IMR-90 (cell line): ENCODE measurements at regions not wholly inside any gene's neighbourhood (a gene's known extent, or its start where the extent isn't known, plus 50 kb on each side); places are given as distances from the start of the nearest gene placed in this dataset.

Experiments used
- ATAC-seq: fragments of 200-7000 bp; cut with Tn5 transposase; 2 replicates; pipeline ENCODE4 v1.9.1; 2020; ENCODE audit warnings: low read depth, mild to moderate bottlenecking, moderate library complexity
- BruUV-seq: library from RNA; stranded (reverse); fragments of 400-500 nt; replicated peaks from 2 replicates; lab custom pipeline; 2021; lab: Mats Ljungman, UMichigan
- CTCF ChIA-PET: fragments of 300-600 bp; formaldehyde crosslinking; extraction: SDS; loops from one replicate; lab custom pipeline; 2021; ENCODE audit warnings: antibody characterized with exemption; lab: Yijun Ruan, JAX
- POLR2A ChIA-PET: fragments of 300-600 bp; sonication (Branson Sonifier 250); formaldehyde crosslinking; loops from one replicate; lab custom pipeline; 2022; ENCODE audit warnings: antibody characterized with exemption; ENCODE audit not compliant: unreplicated experiment; lab: Charles Lee
- DNase-seq: peaks from one replicate; pipeline ENCODE4 v3.0.0; 2013
- H2AFZ ChIP-seq: replicated peaks from 2 replicates; pipeline ENCODE3; 2013; ENCODE audit warnings: low read length, mild to moderate bottlenecking; ENCODE audit not compliant: poor library complexity
- H2AK5ac ChIP-seq: 2 replicates; pipeline ENCODE4 v1.6.1; 2013; ENCODE audit warnings: low read depth, low read length, inconsistent platforms
- H2AK9ac ChIP-seq: replicated peaks from 2 replicates; pipeline ENCODE3; 2013; ENCODE audit warnings: mild to moderate bottlenecking, low read depth, low read length, moderate library complexity; ENCODE audit not compliant: poor library complexity
- H2BK120ac ChIP-seq: 2 replicates; pipeline ENCODE4 v1.6.1; 2013; ENCODE audit warnings: low read depth, low read length, inconsistent platforms
- H2BK15ac ChIP-seq: 3 replicates; pipeline ENCODE4 v1.6.1; 2013; ENCODE audit warnings: low read depth, low read length, inconsistent platforms
- H2BK20ac ChIP-seq: 2 replicates; pipeline ENCODE4 v1.6.1; 2013; ENCODE audit warnings: low read depth, mild to moderate bottlenecking, inconsistent platforms, low read length, moderate library complexity
- H2BK5ac ChIP-seq: 2 replicates; pipeline ENCODE4 v1.6.1; 2013; ENCODE audit warnings: mild to moderate bottlenecking, low read depth, low read length, inconsistent platforms; ENCODE audit not compliant: poor library complexity, severe bottlenecking
- H3K14ac ChIP-seq: replicated peaks from 2 replicates; pipeline ENCODE4 v1.6.1; 2013; ENCODE audit warnings: low read depth, low read length, inconsistent platforms
- H3K18ac ChIP-seq: 2 replicates; pipeline ENCODE4 v1.6.1; 2013; ENCODE audit warnings: low read depth, low read length, control low read depth
- H3K23ac ChIP-seq: 2 replicates; pipeline ENCODE4 v1.6.1; 2013; ENCODE audit warnings: low read depth, low read length, inconsistent platforms
- H3K27ac ChIP-seq: 2 replicates; pipeline ENCODE4 v1.5.1; 2013; ENCODE audit warnings: mild to moderate bottlenecking, control low read depth, low read length; ENCODE audit not compliant: insufficient read depth
- H3K27me3 ChIP-seq: 2 replicates; pipeline ENCODE4 v1.6.1; 2013; ENCODE audit warnings: low read length; ENCODE audit not compliant: control insufficient read depth, insufficient read depth
- H3K36me3 ChIP-seq: 2 replicates; pipeline ENCODE4 v1.6.1; 2013; ENCODE audit warnings: low read length, mixed read lengths; ENCODE audit not compliant: control insufficient read depth, insufficient read depth
- H3K4ac ChIP-seq: 2 replicates; pipeline ENCODE4 v1.6.1; 2013; ENCODE audit warnings: low read depth, low read length, inconsistent platforms
- H3K4me1 ChIP-seq: 2 replicates; pipeline ENCODE4 v1.6.1; 2013; ENCODE audit warnings: low read length, mixed read lengths; ENCODE audit not compliant: control insufficient read depth, insufficient read depth
- H3K4me2 ChIP-seq: 2 replicates; pipeline ENCODE4 v1.6.1; 2013; ENCODE audit warnings: low read depth, mild to moderate bottlenecking, control low read depth, low read length, moderate library complexity
- H3K4me3 ChIP-seq: 2 replicates; pipeline ENCODE4 v1.5.1; 2013; ENCODE audit warnings: low read depth, mild to moderate bottlenecking, control low read depth, low read length, moderate library complexity; ENCODE audit not compliant: insufficient read depth
- H3K56ac ChIP-seq: 2 replicates; pipeline ENCODE4 v1.6.1; 2013; ENCODE audit warnings: low read length, inconsistent platforms; ENCODE audit not compliant: insufficient read depth; ENCODE audit errors: extremely low read depth
- H3K79me1 ChIP-seq, 2 experiments: 2 replicates each; pipeline ENCODE4 v1.6.1; 2013; ENCODE audit warnings: low read length in 2 of 2, inconsistent platforms in 1 of 2, low read depth in 1 of 2
- H3K9ac ChIP-seq: 2 replicates; pipeline ENCODE4 v1.6.1; 2013; ENCODE audit warnings: low read depth, low read length, control low read depth
- H3K9me1 ChIP-seq: 2 replicates; pipeline ENCODE4 v1.6.1; 2013; ENCODE audit warnings: low read length, inconsistent platforms; ENCODE audit not compliant: insufficient read depth
- H3K9me3 ChIP-seq: 2 replicates; pipeline ENCODE4 v1.6.1; 2013; ENCODE audit warnings: low read length; ENCODE audit not compliant: control insufficient read depth, insufficient read depth
- H4K20me1 ChIP-seq: 2 replicates; pipeline ENCODE4 v1.6.1; 2013; ENCODE audit warnings: low read length, inconsistent platforms; ENCODE audit not compliant: insufficient read depth
- H4K5ac ChIP-seq: 2 replicates; pipeline ENCODE4 v1.6.1; 2013; ENCODE audit warnings: mild to moderate bottlenecking, low read depth, low read length, control low read depth
- H4K8ac ChIP-seq, 2 experiments: 2 replicates each; pipeline ENCODE4 v1.6.1; 2013; ENCODE audit warnings: low read depth in 2 of 2, low read length in 2 of 2, control low read depth in 1 of 2, inconsistent platforms in 1 of 2
- H4K91ac ChIP-seq: 2 replicates; pipeline ENCODE4 v1.6.1; 2013; ENCODE audit warnings: low read depth, low read length, inconsistent platforms; ENCODE audit not compliant: insufficient read depth
- BHLHE40 ChIP-seq: fragments of 150-350 bp; IDR thresholded peaks from 2 replicates; pipeline ENCODE4 v1.6.1; 2016; ENCODE audit warnings: mild to moderate bottlenecking, low read depth, low read length
- CEBPB ChIP-seq: IDR thresholded peaks from 2 replicates; pipeline ENCODE4 v1.6.1; 2012; ENCODE audit warnings: low read depth, low read length, improper control_type of control experiment
- CTCF ChIP-seq: conservative IDR thresholded peaks from 2 replicates; pipeline ENCODE4 v1.5.1; 2012; ENCODE audit warnings: mild to moderate bottlenecking, low read depth, low read length, improper control_type of control experiment
- FOS ChIP-seq: fragments of 150-350 bp; IDR thresholded peaks from 2 replicates; pipeline ENCODE4 v1.6.1; 2016; ENCODE audit warnings: low read depth, low read length
- NFE2L2 ChIP-seq: fragments of 150-350 bp; IDR thresholded peaks from 2 replicates; pipeline ENCODE4 v1.6.1; 2016; ENCODE audit warnings: low read depth, mild to moderate bottlenecking, low read length
- RAD21 ChIP-seq: IDR thresholded peaks from 2 replicates; pipeline ENCODE4 v1.6.1; 2012; ENCODE audit warnings: low read length, improper control_type of control experiment
- RFX5 ChIP-seq: IDR thresholded peaks from 2 replicates; pipeline ENCODE4 v1.8.0; 2012; ENCODE audit warnings: low read depth, mild to moderate bottlenecking, low read length, moderate library complexity
- USF2 ChIP-seq: fragments of 150-350 bp; IDR thresholded peaks from 2 replicates; pipeline ENCODE4 v1.6.1; 2017; ENCODE audit warnings: mild to moderate bottlenecking, antibody characterized with exemption, low read length, low read depth
- WGBS, 2 experiments: methylation state at CpG; one replicate each; pipeline versions ENCODE4 v1.1.5 to v1.1.7; 2013; ENCODE audit warnings: missing lambda C conversion rate in 2 of 2; ENCODE audit not compliant: insufficient read length in 1 of 2; ENCODE audit errors: extremely low coverage in 2 of 2; 5-methylcytosine and 5-hydroxymethylcytosine counted together
- dilution Hi-C: fragments of 300-500 bp; cut with HindIII; formaldehyde crosslinking; loops from one replicate; pipeline ENCODE4 v1.14.3; 2018; ENCODE audit warnings: low sequenced_read_pairs; ENCODE audit not compliant: unreplicated experiment
- in situ Hi-C: fragments of 300-500 bp; cut with MboI; formaldehyde crosslinking; loops from 3 replicates; pipeline ENCODE4 v1.14.3; 2019; ENCODE audit warnings: low sequenced_read_pairs, inconsistent platforms, mixed read lengths
- intact Hi-C: fragments of 100-400 bp; cut with micrococcal nuclease; formaldehyde crosslinking; loops from 2 replicates; pipeline ENCODE4 v1.10.0; 2022
- TF ChIP-seq, protein P1 (sequence below): fragments of 150-350 bp; IDR thresholded peaks from 2 replicates; pipeline ENCODE4 v1.6.1; 2016; ENCODE audit warnings: low read depth, mild to moderate bottlenecking, low read length, moderate library complexity, borderline replicate concordance

DNA sequence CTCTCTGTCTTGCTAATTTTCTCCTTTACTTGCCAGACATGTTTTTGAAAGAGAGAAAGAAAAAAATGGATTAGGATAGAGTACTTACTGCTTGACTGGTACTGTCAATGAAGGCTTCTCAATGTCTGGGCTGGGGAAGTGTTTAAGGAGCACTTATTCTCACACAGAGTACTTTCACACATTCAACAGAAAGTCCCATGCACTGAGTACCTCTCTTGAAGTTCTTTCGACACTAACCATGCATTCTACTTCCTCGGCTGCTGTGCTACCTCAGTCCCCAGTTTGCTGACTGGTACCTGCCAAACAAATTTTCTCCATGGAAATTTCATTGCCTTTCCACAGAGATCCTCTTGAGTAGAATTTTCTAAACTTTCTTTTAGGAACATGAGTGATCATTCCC is 281.9 kb downstream of the RBM26 start:
- H3K18ac ChIP-seq: no peak overlapping the region
- H3K9me3 ChIP-seq: no peaks in the 10 kb centered on the region
- no peak overlapping the region for H2BK120ac ChIP-seq
- H2AFZ ChIP-seq: no peak overlapping the region
- TF ChIP-seq RAD21 (no peak), NFE2L2 (no peak), BHLHE40 (no peak), RFX5 (no peak), CEBPB (no peak), CTCF (no peak), FOS (no peak), USF2 (no peak)
- TF ChIP-seq, protein P1, sequence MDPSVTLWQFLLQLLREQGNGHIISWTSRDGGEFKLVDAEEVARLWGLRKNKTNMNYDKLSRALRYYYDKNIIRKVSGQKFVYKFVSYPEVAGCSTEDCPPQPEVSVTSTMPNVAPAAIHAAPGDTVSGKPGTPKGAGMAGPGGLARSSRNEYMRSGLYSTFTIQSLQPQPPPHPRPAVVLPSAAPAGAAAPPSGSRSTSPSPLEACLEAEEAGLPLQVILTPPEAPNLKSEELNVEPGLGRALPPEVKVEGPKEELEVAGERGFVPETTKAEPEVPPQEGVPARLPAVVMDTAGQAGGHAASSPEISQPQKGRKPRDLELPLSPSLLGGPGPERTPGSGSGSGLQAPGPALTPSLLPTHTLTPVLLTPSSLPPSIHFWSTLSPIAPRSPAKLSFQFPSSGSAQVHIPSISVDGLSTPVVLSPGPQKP: no peak
- ChIA-PET CTCF (no interaction called here), POLR2A (no interaction called here)
- H3K36me3 ChIP-seq: no peaks in the 10 kb centered on the region
- H4K91ac ChIP-seq: no peak overlapping the region
- no peak overlapping the region for H4K5ac ChIP-seq
- H2AK9ac ChIP-seq: no peak overlapping the region
- intact Hi-C loops (no loop called here), in situ Hi-C loops (no loop called here), dilution Hi-C loops (no loop called here)
- no peak overlapping the region for H2BK15ac ChIP-seq
- H3K4me3 ChIP-seq: no peak overlapping the region
- H3K4ac ChIP-seq: no peak overlapping the region
- H3K27me3 ChIP-seq: no peaks in the 10 kb centered on the region
- H3K9ac ChIP-seq: no peak overlapping the region
- DNase-seq (no peak), ATAC-seq (no peak)
- no peaks in the 10 kb centered on the region for H3K9me1 ChIP-seq
- H3K56ac ChIP-seq: no peak overlapping the region
- no peaks in the 10 kb centered on the region for H3K4me1 ChIP-seq
- no peak overlapping the region for H3K27ac ChIP-seq
- no peak overlapping the region for H3K4me2 ChIP-seq
- no peak overlapping the region for H2BK20ac ChIP-seq
- H3K14ac ChIP-seq: no peak overlapping the region
- no peaks in the 10 kb centered on the region for H3K79me1 ChIP-seq
- H4K20me1 ChIP-seq: no peaks in the 10 kb centered on the region
- WGBS, 2 experiments: no CpG with 5 or more reads among the region's 2 CpGs
- H2BK5ac ChIP-seq: no peak overlapping the region
- no peak overlapping the region for H4K8ac ChIP-seq
- no peak overlapping the region for H2AK5ac ChIP-seq
- H3K23ac ChIP-seq: no peak overlapping the region
- no TSS peak for BruUV-seq
